ENCODE measurements at regions not wholly inside any gene's neighbourhood (a gene's known extent, or its start where the extent isn't known, plus 50 kb on each side); places are given as distances from the start of the nearest gene placed in this dataset.

DNA sequence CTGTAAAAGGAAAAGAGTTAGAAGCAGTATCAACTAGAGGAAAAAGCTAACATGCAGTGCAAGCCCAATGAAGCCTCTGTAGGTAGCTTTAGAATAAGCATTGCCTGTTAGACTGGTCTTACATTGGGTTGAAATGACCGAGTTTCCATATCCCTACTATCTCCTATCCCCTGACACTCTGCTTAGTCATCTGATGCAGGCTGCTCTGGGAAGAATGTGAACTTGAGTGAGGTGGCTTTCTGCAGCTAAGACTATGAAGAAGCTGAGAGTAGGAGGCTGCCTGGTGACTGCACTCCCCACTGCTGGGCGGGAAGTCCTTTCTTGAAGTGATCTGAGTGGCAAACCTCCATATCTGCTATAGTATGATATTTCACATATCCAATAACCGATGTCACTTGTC is 64.7 kb downstream of the OXSM start:
- H3K4me3 ChIP-seq (ENCODE audit: low read length), result no peak overlapping the region
- H3K4me1 ChIP-seq (ENCODE audit: control insufficient read depth in 2 of 2, insufficient read depth in 2 of 2, low read length in 2 of 2), result no peaks in the 10 kb centered on the region
- no peaks in the 10 kb centered on the region for H3K36me3 ChIP-seq (ENCODE audit: control insufficient read depth in 2 of 3, insufficient read depth in 3 of 3, low read length in 3 of 3)
- no peak overlapping the region for H3K27ac ChIP-seq (ENCODE audit: low read depth, low read length)
- no peaks in the 10 kb centered on the region for H3K9me3 ChIP-seq (ENCODE audit: control insufficient read depth in 2 of 3, low read length in 3 of 3)
- Mint-ChIP-seq H3K36me3 (no peaks in the 10 kb centered on the region), H3K4me3 (no peak overlapping the region), H3K9me3 (peaks cover 0 to 3% (median 0%) of the 10 kb centered on the region in 11 donors), H3K27me3 (no peaks in the 10 kb centered on the region), H3K27ac (no peak overlapping the region), H3K4me1 (peaks cover 0 to 3% (median 0%) of the 10 kb centered on the region in 7 donors)
- CTCF ChIA-PET, result interaction anchor here (1.0 to 6.6 kb wide), 4 partner anchors 10 to 207 kb away, joined by 3 to 84 read pairs (median 5); no protein-coding TSS in a partner anchor
- DNase-seq (no peak), ATAC-seq (no peak)
- intact Hi-C loops (cut with micrococcal nuclease), result loop anchor here (5.0 kb wide), 2 partner anchors 58 to 192 kb away; partner anchors contain the start of gene TOP2B (in 1 of the 2)
- POLR2A ChIA-PET, result interaction anchor here (1.4 kb wide), 1 partner anchor 71 kb away, joined by 3 read pairs; the partner anchor contains the start of gene NGLY1
- H3K27me3 ChIP-seq (ENCODE audit: control insufficient read depth in 2 of 2, insufficient read depth in 2 of 2, low read length in 2 of 2), result no peaks in the 10 kb centered on the region

DNA sequence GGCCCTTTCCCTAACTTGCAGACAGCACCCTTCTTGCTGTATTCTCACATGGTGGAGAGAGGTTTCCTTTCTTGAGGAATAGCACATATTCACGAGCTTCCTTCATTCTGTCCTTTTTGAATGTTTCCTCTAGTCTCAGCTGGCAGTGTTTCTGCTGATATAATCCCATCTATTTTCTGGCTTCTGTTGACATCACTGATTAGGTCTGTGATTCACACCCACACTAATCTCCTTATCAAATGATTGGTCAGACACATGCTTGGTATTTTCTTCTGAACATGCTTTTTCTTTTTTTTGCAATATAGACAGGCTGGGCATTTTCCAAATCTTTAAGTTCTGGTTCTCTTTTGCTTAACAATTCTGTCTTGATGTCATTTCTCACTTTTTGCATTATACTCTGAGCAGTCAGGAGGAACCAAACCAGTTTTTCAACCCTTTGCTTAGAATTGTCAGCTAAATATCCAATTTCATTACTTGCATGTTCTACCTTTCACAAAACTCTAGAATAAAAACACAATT is 65.4 kb downstream of the OXSM start:
- intact Hi-C loops (cut with micrococcal nuclease), result loop anchor here (5.0 kb wide), 2 partner anchors 57 to 193 kb away; partner anchors contain the start of gene TOP2B (in 1 of the 2)
- Mint-ChIP-seq H3K4me1 (peaks cover 0 to 3% (median 0%) of the 10 kb centered on the region in 7 donors), H3K27me3 (no peaks in the 10 kb centered on the region), H3K36me3 (no peaks in the 10 kb centered on the region), H3K9me3 (peaks cover 0 to 9% (median 3%) of the 10 kb centered on the region in 11 donors), H3K27ac (no peak overlapping the region), H3K4me3 (no peak overlapping the region)
- H3K4me1 ChIP-seq (ENCODE audit: control insufficient read depth in 2 of 2, insufficient read depth in 2 of 2, low read length in 2 of 2), result no peaks in the 10 kb centered on the region
- ChIA-PET POLR2A (interaction anchor here (1.4 kb wide), 1 partner anchor 71 kb away, joined by 3 read pairs; the partner anchor contains the start of gene NGLY1), CTCF (interaction anchor here (6.6 kb wide), 1 partner anchor 207 kb away, joined by 84 read pairs; no protein-coding TSS in a partner anchor)
- no peaks in the 10 kb centered on the region for H3K9me3 ChIP-seq (ENCODE audit: control insufficient read depth in 2 of 3, low read length in 3 of 3)
- H3K27ac ChIP-seq (ENCODE audit: low read depth, low read length), result no peak overlapping the region
- no peaks in the 10 kb centered on the region for H3K36me3 ChIP-seq (ENCODE audit: control insufficient read depth in 2 of 3, insufficient read depth in 3 of 3, low read length in 3 of 3)
- DNase-seq (no peak), ATAC-seq (no peak)
- no peaks in the 10 kb centered on the region for H3K27me3 ChIP-seq (ENCODE audit: control insufficient read depth in 2 of 2, insufficient read depth in 2 of 2, low read length in 2 of 2)
- H3K4me3 ChIP-seq (ENCODE audit: low read length), result no peak overlapping the region

DNA sequence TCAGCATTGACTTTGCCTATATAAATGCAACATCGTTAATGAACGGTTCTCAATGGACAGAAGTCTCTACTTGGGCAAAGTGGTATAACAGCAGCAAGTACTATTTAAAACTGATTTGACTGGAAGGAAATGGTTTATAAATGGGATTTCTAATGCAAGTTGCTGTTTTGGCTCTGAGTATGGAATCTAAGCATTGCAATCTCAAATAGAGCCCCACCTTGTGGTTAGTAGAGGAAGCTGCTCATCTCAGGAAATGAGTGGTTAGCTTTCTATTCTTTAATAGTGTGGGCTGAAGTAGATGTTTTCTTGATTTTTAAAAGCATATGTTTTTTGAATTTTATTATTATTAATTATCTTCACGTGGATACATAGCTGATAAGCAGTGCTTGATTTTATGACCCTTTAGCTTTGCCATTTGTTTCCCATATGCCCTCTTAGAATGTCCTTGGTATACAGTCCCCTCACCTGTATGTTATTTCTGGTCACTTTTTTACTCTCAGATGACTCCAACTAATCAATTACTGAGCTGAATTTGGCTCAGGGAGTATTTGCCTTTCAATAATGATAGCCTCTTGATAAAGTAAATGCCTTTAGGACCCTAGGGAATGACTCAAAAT is 67.1 kb downstream of the OXSM start:
- no peak overlapping the region for H3K4me3 ChIP-seq (ENCODE audit: low read length)
- Mint-ChIP-seq H3K36me3 (no peaks in the 10 kb centered on the region), H3K9me3 (peaks cover 0 to 13% (median 6%) of the 10 kb centered on the region in 11 donors), H3K4me3 (no peak overlapping the region), H3K27ac (no peak overlapping the region), H3K4me1 (peaks cover 0 to 3% (median 0%) of the 10 kb centered on the region in 7 donors), H3K27me3 (no peaks in the 10 kb centered on the region)
- no peaks in the 10 kb centered on the region for H3K4me1 ChIP-seq (ENCODE audit: control insufficient read depth in 2 of 2, insufficient read depth in 2 of 2, low read length in 2 of 2)
- intact Hi-C loops (cut with micrococcal nuclease), result loop anchor here (1.0 to 5.0 kb wide), 8 partner anchors 55 to 209 kb away; partner anchors contain the start of genes OXSM (in 2 of the 2), NGLY1 (in 1 of the 2) and TOP2B (in 1 of the 2)
- DNase-seq (peak in 7 of 9 donors; percentile 10 to 56 (median 37)), ATAC-seq (peak; percentile 87)
- H3K27ac ChIP-seq (ENCODE audit: low read depth, low read length), result no peak overlapping the region
- H3K9me3 ChIP-seq (ENCODE audit: control insufficient read depth in 2 of 3, low read length in 3 of 3), result no peaks in the 10 kb centered on the region
- H3K36me3 ChIP-seq (ENCODE audit: control insufficient read depth in 2 of 3, insufficient read depth in 3 of 3, low read length in 3 of 3), result no peaks in the 10 kb centered on the region
- CTCF ChIA-PET, result interaction anchor here (0.7 to 6.6 kb wide), 10 partner anchors 11 to 220 kb away, joined by 3 to 84 read pairs (median 6); partner anchors contain the start of gene NGLY1
- POLR2A ChIA-PET, result interaction anchor here (0.7 to 0.8 kb wide), 2 partner anchors 195 to 208 kb away, joined by 3 read pairs; no protein-coding TSS in a partner anchor
- no peaks in the 10 kb centered on the region for H3K27me3 ChIP-seq (ENCODE audit: control insufficient read depth in 2 of 2, insufficient read depth in 2 of 2, low read length in 2 of 2)

DNA sequence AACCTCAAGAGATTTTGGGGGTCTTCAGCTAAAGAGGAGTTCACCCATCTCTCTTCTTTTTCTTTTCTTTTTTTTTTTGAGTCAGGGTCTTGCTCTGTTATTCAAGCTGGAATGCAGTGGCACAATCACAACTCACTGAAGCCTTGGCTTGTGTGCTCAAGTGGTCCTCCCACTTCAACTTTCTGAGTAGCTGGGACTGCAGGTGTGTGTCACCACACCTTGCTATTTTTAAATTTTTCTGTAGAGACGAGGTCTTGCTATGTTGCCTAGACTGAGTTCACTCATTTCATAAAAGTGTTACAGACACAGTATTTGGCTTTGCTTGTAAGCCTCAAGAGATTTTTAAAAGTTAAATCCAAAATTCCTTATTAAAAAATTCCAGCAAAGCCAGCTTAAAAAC is 71.7 kb downstream of the OXSM start:
- H3K4me3 Mint-ChIP-seq, result no peak overlapping the region
- POLR2A ChIA-PET, result no interaction called here
- H3K27ac Mint-ChIP-seq, result no peak overlapping the region

DNA sequence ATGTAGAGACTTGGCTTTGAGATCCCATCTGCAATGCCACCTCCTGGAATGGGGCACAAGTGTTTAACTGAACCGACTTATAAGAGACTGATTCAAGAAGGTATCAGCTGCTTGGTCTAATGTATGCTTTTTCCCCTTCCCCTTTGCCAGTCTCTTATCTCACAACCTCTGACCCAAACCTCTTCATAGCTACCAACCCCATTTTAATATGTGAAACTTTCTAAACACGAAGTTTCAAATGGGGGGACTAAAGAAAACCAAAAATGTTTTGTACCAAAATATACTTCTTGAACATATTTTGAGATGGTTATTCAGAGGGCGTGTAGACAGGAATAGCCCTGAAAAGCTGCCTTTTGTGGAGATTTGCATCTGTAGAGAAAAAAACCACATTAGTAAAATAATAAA is 73.1 kb downstream of the OXSM start:
- no peak for ATAC-seq
- POLR2A ChIA-PET, result no interaction called here
- CTCF ChIA-PET, result interaction anchor here (0.6 to 1.4 kb wide), 2 partner anchors 197 to 215 kb away, joined by 3 to 7 read pairs; no protein-coding TSS in a partner anchor
- Histone ChIP-seq H3K27me3 (ENCODE audit: control insufficient read depth in 2 of 2, insufficient read depth in 2 of 2, low read length in 2 of 2) (no peaks in the 10 kb centered on the region), H3K4me1 (ENCODE audit: control insufficient read depth in 2 of 2, insufficient read depth in 2 of 2, low read length in 2 of 2) (no peaks in the 10 kb centered on the region), H3K9me3 (ENCODE audit: control insufficient read depth in 2 of 3, low read length in 3 of 3) (no peaks in the 10 kb centered on the region), H3K27ac (ENCODE audit: low read depth, low read length) (no peak overlapping the region), H3K4me3 (ENCODE audit: low read length) (no peak overlapping the region), H3K36me3 (ENCODE audit: control insufficient read depth in 2 of 3, insufficient read depth in 3 of 3, low read length in 3 of 3) (no peaks in the 10 kb centered on the region)
- no peak for DNase-seq
- peaks cover 0 to 3% (median 0%) of the 10 kb centered on the region in 5 donors for H3K27me3 Mint-ChIP-seq
- H3K27ac Mint-ChIP-seq, result no peak overlapping the region
- intact Hi-C loops (cut with micrococcal nuclease), result no loop called here
- no peaks in the 10 kb centered on the region for H3K36me3 Mint-ChIP-seq
- no peaks in the 10 kb centered on the region for H3K4me1 Mint-ChIP-seq
- H3K9me3 Mint-ChIP-seq, result peaks cover 0 to 13% (median 6%) of the 10 kb centered on the region in 11 donors
- H3K4me3 Mint-ChIP-seq, result no peak overlapping the region

More for the DNA sequence above, 71.7 kb downstream of the OXSM start:
- Histone ChIP-seq H3K27me3 (ENCODE audit: control insufficient read depth in 2 of 2, insufficient read depth in 2 of 2, low read length in 2 of 2) (no peaks in the 10 kb centered on the region), H3K4me3 (ENCODE audit: low read length) (no peak overlapping the region), H3K36me3 (ENCODE audit: control insufficient read depth in 2 of 3, insufficient read depth in 3 of 3, low read length in 3 of 3) (no peaks in the 10 kb centered on the region), H3K27ac (ENCODE audit: low read depth, low read length) (no peak overlapping the region), H3K9me3 (ENCODE audit: control insufficient read depth in 2 of 3, low read length in 3 of 3) (no peaks in the 10 kb centered on the region), H3K4me1 (ENCODE audit: control insufficient read depth in 2 of 2, insufficient read depth in 2 of 2, low read length in 2 of 2) (no peaks in the 10 kb centered on the region)
- Mint-ChIP-seq H3K36me3 (no peaks in the 10 kb centered on the region), H3K4me1 (peaks cover 0 to 3% (median 0%) of the 10 kb centered on the region in 7 donors), H3K9me3 (peaks cover 0 to 13% (median 6%) of the 10 kb centered on the region in 11 donors), H3K27me3 (peaks cover 0 to 3% (median 0%) of the 10 kb centered on the region in 5 donors)
- no peak for DNase-seq
- no peak for ATAC-seq
- CTCF ChIA-PET, result no interaction called here
- intact Hi-C loops (cut with micrococcal nuclease), result no loop called here

DNA sequence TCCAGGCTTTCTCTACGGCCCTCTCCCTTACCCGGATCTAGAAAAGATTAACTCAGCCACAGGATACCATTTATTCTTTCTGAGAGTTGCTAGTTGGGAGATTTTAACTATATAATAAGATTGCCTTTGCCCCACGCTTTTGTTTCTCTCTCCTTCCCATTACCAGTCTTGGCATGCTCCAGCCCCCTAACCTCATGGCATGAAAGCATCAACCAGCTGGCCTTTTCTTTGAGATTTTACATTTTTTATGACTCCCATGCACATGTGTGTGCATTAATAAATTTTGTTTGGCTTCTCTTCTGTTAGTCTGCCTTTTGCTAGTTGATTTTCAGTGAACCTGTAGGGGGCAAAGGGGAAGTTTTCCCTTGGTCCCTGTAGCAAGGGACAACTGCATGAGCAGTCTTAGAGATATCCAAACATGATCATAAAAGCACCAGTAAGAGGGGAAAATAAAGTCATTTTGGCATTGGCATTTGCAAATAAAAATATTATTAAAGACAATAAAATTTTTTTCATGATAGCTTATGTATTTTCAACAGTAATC is 73.6 kb downstream of the OXSM start:
- DNase-seq, result no peak
- Mint-ChIP-seq H3K36me3 (no peaks in the 10 kb centered on the region), H3K4me3 (no peak overlapping the region), H3K9me3 (peaks cover 0 to 13% (median 6%) of the 10 kb centered on the region in 11 donors), H3K27ac (no peak overlapping the region), H3K27me3 (peaks cover 0 to 3% (median 0%) of the 10 kb centered on the region in 5 donors), H3K4me1 (no peaks in the 10 kb centered on the region)
- no peaks in the 10 kb centered on the region for H3K9me3 ChIP-seq (ENCODE audit: control insufficient read depth in 2 of 3, low read length in 3 of 3)
- H3K27me3 ChIP-seq (ENCODE audit: control insufficient read depth in 2 of 2, insufficient read depth in 2 of 2, low read length in 2 of 2), result no peaks in the 10 kb centered on the region
- ChIA-PET POLR2A (no interaction called here), CTCF (interaction anchor here (0.6 to 1.4 kb wide), 2 partner anchors 198 to 215 kb away, joined by 3 to 7 read pairs; no protein-coding TSS in a partner anchor)
- no peaks in the 10 kb centered on the region for H3K4me1 ChIP-seq (ENCODE audit: control insufficient read depth in 2 of 2, insufficient read depth in 2 of 2, low read length in 2 of 2)
- ATAC-seq, result no peak
- no peak overlapping the region for H3K27ac ChIP-seq (ENCODE audit: low read depth, low read length)
- H3K4me3 ChIP-seq (ENCODE audit: low read length), result no peak overlapping the region
- intact Hi-C loops (cut with micrococcal nuclease), result no loop called here
- no peaks in the 10 kb centered on the region for H3K36me3 ChIP-seq (ENCODE audit: control insufficient read depth in 2 of 3, insufficient read depth in 3 of 3, low read length in 3 of 3)
